PC-3 (cell line): ENCODE measurements at regions not wholly inside any gene's neighbourhood (a gene's known extent, or its start where the extent isn't known, plus 50 kb on each side); places are given as distances from the start of the nearest gene placed in this dataset.

ENCODE experiments used
- ATAC-seq: fragments of 200-7000 bp; cut with Tn5 transposase; 2 replicates; pipeline ENCODE4 v1.9.1; 2020; ENCODE audit warnings: mild to moderate bottlenecking, moderate library complexity
- BruUV-seq: library from RNA; stranded (reverse); fragments of 400-500 nt; replicated peaks from 2 replicates; lab custom pipeline; 2021; lab: Mats Ljungman, UMichigan
- CTCF ChIA-PET: fragments of 300-600 bp; sonication (Branson Sonifier 250); formaldehyde crosslinking; loops from one replicate; lab custom pipeline; 2022; ENCODE audit warnings: antibody characterized with exemption; lab: Charles Lee
- POLR2A ChIA-PET: fragments of 300-600 bp; sonication (Branson Sonifier 250); formaldehyde crosslinking; loops from one replicate; lab custom pipeline; 2022; ENCODE audit warnings: antibody characterized with exemption; ENCODE audit not compliant: unreplicated experiment; lab: Charles Lee
- DNase-seq: peaks from one replicate; pipeline ENCODE4 v3.0.0-alpha.2; 2015
- H2AFZ ChIP-seq: fragments of 300-600 bp; sonication (generic); 2 replicates; pipeline ENCODE4 v1.6.0; 2016; ENCODE audit warnings: antibody characterized with exemption, low read length
- H3F3A ChIP-seq: fragments of 300-600 bp; sonication (generic); one replicate; pipeline ENCODE4 v1.6.0; 2017; ENCODE audit warnings: antibody characterized with exemption, low read length, control low read depth, mild to moderate bottlenecking; ENCODE audit not compliant: unreplicated experiment
- H3K27ac ChIP-seq: fragments of 300-600 bp; sonication (generic); 2 replicates; pipeline ENCODE4 v1.5.1; 2016; ENCODE audit warnings: mild to moderate bottlenecking, low read length
- H3K27me3 ChIP-seq: fragments of 300-600 bp; sonication (generic); 2 replicates; pipeline ENCODE4 v1.6.1; 2016; ENCODE audit warnings: low read length, mixed read lengths
- H3K36me3 ChIP-seq: fragments of 300-600 bp; sonication (generic); 2 replicates; pipeline ENCODE4 v1.6.1; 2016; ENCODE audit warnings: low read depth, mixed run types, low read length, mixed read lengths
- H3K4me1 ChIP-seq: fragments of 300-600 bp; sonication (generic); 2 replicates; pipeline ENCODE4 v1.5.1; 2016; ENCODE audit warnings: low read length; ENCODE audit not compliant: insufficient read depth
- H3K4me2 ChIP-seq: fragments of 300-600 bp; sonication (generic); 2 replicates; pipeline ENCODE4 v1.6.0; 2016; ENCODE audit warnings: low read length
- H3K4me3 ChIP-seq: fragments of 300-600 bp; sonication (generic); 2 replicates; pipeline ENCODE4 v1.5.1; 2016; ENCODE audit warnings: mild to moderate bottlenecking, low read length, mixed read lengths
- H3K79me2 ChIP-seq: fragments of 300-600 bp; sonication (generic); 2 replicates; pipeline ENCODE4 v1.6.1; 2017; ENCODE audit warnings: low read length, mixed read lengths
- H3K9ac ChIP-seq: fragments of 300-600 bp; sonication (generic); 2 replicates; pipeline ENCODE4 v1.6.0; 2016; ENCODE audit warnings: mild to moderate bottlenecking, low read length
- H3K9me2 ChIP-seq: fragments of 300-600 bp; sonication (generic); replicated peaks from 2 replicates; pipeline ENCODE4 v1.6.1; 2016; ENCODE audit warnings: mixed run types, low read length, mixed read lengths
- H3K9me3 ChIP-seq: fragments of 300-600 bp; sonication (generic); 2 replicates; pipeline ENCODE4 v1.6.1; 2016; ENCODE audit warnings: low read length, mixed read lengths
- H4K20me1 ChIP-seq: fragments of 300-600 bp; sonication (generic); 2 replicates; pipeline ENCODE4 v1.6.1; 2016; ENCODE audit warnings: low read length, mixed read lengths
- EZH2 ChIP-seq: fragments of 300-600 bp; sonication (generic); IDR thresholded peaks from one replicate; pipeline ENCODE4 v1.6.1; 2017; ENCODE audit warnings: antibody characterized with exemption, mild to moderate bottlenecking, low read length; ENCODE audit not compliant: unreplicated experiment
- EZH2phosphoT487 ChIP-seq: fragments of 300-600 bp; sonication (generic); IDR thresholded peaks from 2 replicates; pipeline ENCODE4 v1.6.1; 2018; ENCODE audit warnings: mild to moderate bottlenecking, antibody characterized with exemption, low read length, borderline replicate concordance
- intact Hi-C: fragments of 100-400 bp; cut with micrococcal nuclease; formaldehyde crosslinking; loops from 2 replicates; pipeline ENCODE4 v1.9.0; 2023
- TF ChIP-seq, protein P1 (sequence below): fragments of 300-600 bp; sonication (generic); conservative IDR thresholded peaks from 2 replicates; pipeline ENCODE4 v1.5.1; 2017; ENCODE audit warnings: antibody characterized with exemption, low read depth, mild to moderate bottlenecking, low read length

DNA sequence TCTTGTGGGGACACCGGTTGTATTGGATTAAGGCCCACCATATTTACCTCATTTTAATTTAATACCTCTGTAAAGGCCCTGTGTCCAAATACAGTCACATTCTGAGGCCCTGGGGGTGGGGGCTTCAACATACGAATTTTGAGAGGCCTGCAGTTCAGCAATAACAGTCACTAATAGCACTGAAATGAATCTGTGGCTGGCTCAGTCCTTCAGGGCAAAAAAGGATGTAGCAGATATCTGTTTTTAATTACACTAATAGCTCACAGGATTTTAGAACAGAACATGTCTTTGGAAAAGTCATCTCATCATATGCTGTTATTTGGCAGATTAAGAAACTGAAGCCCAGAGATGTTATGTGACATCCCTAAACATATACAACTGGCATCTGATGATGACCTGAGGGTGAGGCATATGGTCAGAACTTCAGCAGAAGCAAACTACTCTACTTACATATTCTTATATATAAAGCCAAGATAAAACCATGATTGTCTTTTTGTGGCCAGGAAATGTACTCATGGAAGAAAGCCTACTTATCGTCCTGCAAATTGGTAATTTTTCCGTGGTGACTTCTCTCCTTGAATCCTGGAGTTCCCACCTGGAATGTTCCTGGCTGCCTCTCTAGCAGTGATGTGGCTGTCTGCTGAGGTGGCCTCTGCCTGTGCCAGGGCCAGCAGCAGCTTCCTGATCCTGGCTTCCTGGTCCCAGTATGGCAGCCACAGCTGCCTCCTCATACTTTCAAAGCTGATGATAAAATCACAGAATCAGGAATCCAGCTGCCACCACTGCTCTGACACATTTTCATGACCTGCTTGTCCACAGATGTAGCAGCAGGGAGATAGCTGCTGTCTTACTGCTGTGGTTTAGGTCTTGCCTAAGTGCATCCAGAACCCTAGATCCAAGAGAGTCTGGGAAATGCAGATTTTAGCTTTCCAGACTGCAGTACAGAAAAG, 72.1 kb upstream of the ANKRD55 start:
- intact Hi-C loops = no loop called here
- Histone ChIP-seq H3K4me3 (no peak overlapping the region), H3K4me2 (no peak overlapping the region), H3K9ac (no peak overlapping the region), H3K9me3 (no peaks in the 10 kb centered on the region), H3K36me3 (no peaks in the 10 kb centered on the region), H3K79me2 (no peaks in the 10 kb centered on the region), H3K27me3 (no peaks in the 10 kb centered on the region), H2AFZ (no peak overlapping the region), H4K20me1 (no peaks in the 10 kb centered on the region), H3F3A (no peaks in the 10 kb centered on the region), H3K4me1 (peaks cover 17% of the 10 kb centered on the region; the same call in 1 of the 2 replicates), H3K9me2 (no peaks in the 10 kb centered on the region), H3K27ac (no peak overlapping the region)
- BruUV-seq = no TSS peak
- TF ChIP-seq, protein P1, sequence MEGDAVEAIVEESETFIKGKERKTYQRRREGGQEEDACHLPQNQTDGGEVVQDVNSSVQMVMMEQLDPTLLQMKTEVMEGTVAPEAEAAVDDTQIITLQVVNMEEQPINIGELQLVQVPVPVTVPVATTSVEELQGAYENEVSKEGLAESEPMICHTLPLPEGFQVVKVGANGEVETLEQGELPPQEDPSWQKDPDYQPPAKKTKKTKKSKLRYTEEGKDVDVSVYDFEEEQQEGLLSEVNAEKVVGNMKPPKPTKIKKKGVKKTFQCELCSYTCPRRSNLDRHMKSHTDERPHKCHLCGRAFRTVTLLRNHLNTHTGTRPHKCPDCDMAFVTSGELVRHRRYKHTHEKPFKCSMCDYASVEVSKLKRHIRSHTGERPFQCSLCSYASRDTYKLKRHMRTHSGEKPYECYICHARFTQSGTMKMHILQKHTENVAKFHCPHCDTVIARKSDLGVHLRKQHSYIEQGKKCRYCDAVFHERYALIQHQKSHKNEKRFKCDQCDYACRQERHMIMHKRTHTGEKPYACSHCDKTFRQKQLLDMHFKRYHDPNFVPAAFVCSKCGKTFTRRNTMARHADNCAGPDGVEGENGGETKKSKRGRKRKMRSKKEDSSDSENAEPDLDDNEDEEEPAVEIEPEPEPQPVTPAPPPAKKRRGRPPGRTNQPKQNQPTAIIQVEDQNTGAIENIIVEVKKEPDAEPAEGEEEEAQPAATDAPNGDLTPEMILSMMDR = no peak
- TF ChIP-seq EZH2phosphoT487 = no peak
- TF ChIP-seq EZH2 = no peak
- ChIA-PET POLR2A (no interaction called here), CTCF (no interaction called here)
- ATAC-seq (no peak), DNase-seq (no peak)

DNA sequence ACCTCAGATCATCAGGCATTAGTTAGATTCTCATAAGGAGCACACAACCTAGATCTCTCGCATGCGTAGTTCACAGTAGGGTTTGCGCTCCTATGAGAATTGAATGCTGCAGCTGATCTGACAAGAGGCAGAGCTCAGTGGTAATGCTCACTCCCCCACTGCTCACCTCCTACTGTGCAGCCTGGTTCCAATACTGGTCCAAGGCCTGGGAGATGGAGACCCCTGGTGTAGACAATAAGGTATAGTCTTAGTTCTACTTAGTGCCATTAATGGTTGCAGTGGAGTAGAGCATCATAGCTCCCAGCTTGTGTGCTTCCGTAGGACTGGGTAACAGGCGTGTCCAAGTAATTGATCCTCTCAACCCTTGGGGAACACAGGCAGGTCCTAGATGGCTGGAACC, 70.4 kb upstream of the ANKRD55 start:
- no peak overlapping the region for H3K9ac ChIP-seq
- no peak overlapping the region for H3K4me2 ChIP-seq
- CTCF ChIA-PET = no interaction called here
- no peak overlapping the region for H3K27ac ChIP-seq
- no peaks in the 10 kb centered on the region for H3F3A ChIP-seq
- POLR2A ChIA-PET = no interaction called here
- H3K4me3 ChIP-seq = no peak overlapping the region
- no peaks in the 10 kb centered on the region for H3K9me3 ChIP-seq
- ATAC-seq = no peak
- H3K36me3 ChIP-seq = no peaks in the 10 kb centered on the region
- intact Hi-C loops = no loop called here
- TF ChIP-seq, protein P1 = no peak
- no peak for TF ChIP-seq EZH2
- no peak for TF ChIP-seq EZH2phosphoT487
- peaks cover 17% of the 10 kb centered on the region; the same call in 1 of the 2 replicates for H3K4me1 ChIP-seq
- no peaks in the 10 kb centered on the region for H4K20me1 ChIP-seq
- H3K79me2 ChIP-seq = no peaks in the 10 kb centered on the region
- no peak overlapping the region for H2AFZ ChIP-seq
- no peak for DNase-seq
- no peaks in the 10 kb centered on the region for H3K9me2 ChIP-seq
- H3K27me3 ChIP-seq = no peaks in the 10 kb centered on the region
- BruUV-seq = no TSS peak

DNA sequence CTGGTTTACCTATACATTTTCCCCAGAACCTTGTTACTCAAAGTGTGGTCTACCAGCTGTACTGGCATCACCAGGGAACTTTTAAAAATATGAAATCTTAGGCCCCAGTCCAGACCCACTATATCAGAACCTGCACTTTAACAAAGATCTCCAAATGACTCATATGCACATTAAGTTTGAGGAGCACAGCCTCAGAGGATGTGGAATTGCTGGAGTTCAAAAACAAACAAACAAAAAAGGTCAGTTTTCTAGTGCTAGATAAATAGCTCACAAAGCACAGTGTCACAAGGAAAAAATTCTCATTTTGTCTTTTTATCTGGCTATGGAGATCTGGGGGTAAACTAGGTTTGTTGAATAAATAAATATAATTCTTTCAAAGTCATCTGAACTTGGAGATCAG, 68.9 kb upstream of the ANKRD55 start:
- Histone ChIP-seq H3K4me3 (no peak overlapping the region), H3K9me2 (no peaks in the 10 kb centered on the region), H3K9ac (no peak overlapping the region), H3F3A (no peaks in the 10 kb centered on the region), H3K36me3 (no peaks in the 10 kb centered on the region), H3K27ac (peak overlapping the region; percentile 23; the same call in 1 of the 2 replicates), H3K79me2 (no peaks in the 10 kb centered on the region), H3K4me2 (no peak overlapping the region; the same call in 1 of the 2 replicates), H2AFZ (no peak overlapping the region), H3K27me3 (no peaks in the 10 kb centered on the region), H3K4me1 (peaks cover 17% of the 10 kb centered on the region; the same call in 1 of the 2 replicates), H4K20me1 (no peaks in the 10 kb centered on the region), H3K9me3 (no peaks in the 10 kb centered on the region)
- ATAC-seq (peak; percentile 88), DNase-seq (peak; percentile 61)
- CTCF ChIA-PET = no interaction called here
- POLR2A ChIA-PET = no interaction called here
- intact Hi-C loops = no loop called here
- BruUV-seq = no TSS peak
- TF ChIP-seq, protein P1 = no peak
- no peak for TF ChIP-seq EZH2
- no peak for TF ChIP-seq EZH2phosphoT487
